ENCODE measurements at regions not wholly inside any gene's neighbourhood (a gene's known extent, or its start where the extent isn't known, plus 50 kb on each side); places are given as distances from the start of the nearest gene placed in this dataset.

GRCh38 chr12:46602474-46602873 is 223.3 kb downstream of the SLC38A4 start:
- TF ChIP-seq, protein P1, sequence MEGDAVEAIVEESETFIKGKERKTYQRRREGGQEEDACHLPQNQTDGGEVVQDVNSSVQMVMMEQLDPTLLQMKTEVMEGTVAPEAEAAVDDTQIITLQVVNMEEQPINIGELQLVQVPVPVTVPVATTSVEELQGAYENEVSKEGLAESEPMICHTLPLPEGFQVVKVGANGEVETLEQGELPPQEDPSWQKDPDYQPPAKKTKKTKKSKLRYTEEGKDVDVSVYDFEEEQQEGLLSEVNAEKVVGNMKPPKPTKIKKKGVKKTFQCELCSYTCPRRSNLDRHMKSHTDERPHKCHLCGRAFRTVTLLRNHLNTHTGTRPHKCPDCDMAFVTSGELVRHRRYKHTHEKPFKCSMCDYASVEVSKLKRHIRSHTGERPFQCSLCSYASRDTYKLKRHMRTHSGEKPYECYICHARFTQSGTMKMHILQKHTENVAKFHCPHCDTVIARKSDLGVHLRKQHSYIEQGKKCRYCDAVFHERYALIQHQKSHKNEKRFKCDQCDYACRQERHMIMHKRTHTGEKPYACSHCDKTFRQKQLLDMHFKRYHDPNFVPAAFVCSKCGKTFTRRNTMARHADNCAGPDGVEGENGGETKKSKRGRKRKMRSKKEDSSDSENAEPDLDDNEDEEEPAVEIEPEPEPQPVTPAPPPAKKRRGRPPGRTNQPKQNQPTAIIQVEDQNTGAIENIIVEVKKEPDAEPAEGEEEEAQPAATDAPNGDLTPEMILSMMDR (conservative IDR thresholded peaks at IDR 0.05; ENCODE audit: low read depth, low read length): no peak
- TF ChIP-seq EZH2 (IDR thresholded peaks at IDR 0.05; ENCODE audit: borderline replicate concordance, low read depth, low read length, poor library complexity, severe bottlenecking): no peak
